ENCODE measurements at regions not wholly inside any gene's neighbourhood (a gene's known extent, or its start where the extent isn't known, plus 50 kb on each side); places are given as distances from the start of the nearest gene placed in this dataset.

- H2BK12ac ChIP-seq (ENCODE audit: low read depth, low read length) = no peak overlapping the region
- H2BK20ac ChIP-seq (ENCODE audit: low read length) = no peak overlapping the region
- no peak overlapping the region for H4K8ac ChIP-seq (ENCODE audit: extremely low read depth, insufficient read depth, low read length)
- CTCF ChIA-PET (ENCODE audit: partially characterized antibody) = no interaction called here
- no peak overlapping the region for H2BK5ac ChIP-seq (ENCODE audit: low read depth, low read length)
- no peaks in the 10 kb centered on the region for H3K23me2 ChIP-seq (ENCODE audit: low read depth, low read length)
- H3K27me3 ChIP-seq (replicated peaks in 1 of 4; ENCODE audit: control insufficient read depth in 3 of 4, extremely low read depth in 1 of 4, insufficient read depth in 3 of 4, low read length in 3 of 4) = no peaks in the 10 kb centered on the region
- no peak overlapping the region for H3K27ac ChIP-seq (ENCODE audit: low read depth, low read length)
- H3K79me2 ChIP-seq (ENCODE audit: control insufficient read depth in 1 of 2, insufficient read depth in 2 of 2, low read length in 2 of 2) = no peaks in the 10 kb centered on the region
- DNase-seq (ENCODE audit: low read depth in 1 of 2, low spot score in 2 of 2) (no peak), FAIRE-seq (no peak)
- H4K5ac ChIP-seq (ENCODE audit: insufficient read length, low read depth, low read length) = no peak overlapping the region
- no peaks in the 10 kb centered on the region for H3K79me1 ChIP-seq (ENCODE audit: low read depth, low read length)
- H2AFZ ChIP-seq (ENCODE audit: low read length) = peak overlapping the region; percentile 40; the same call in 1 of the 2 replicates
- 89% methylated on average over 1 of the region's 1 CpG; no CpG with 5 or more reads in 1 of the 2 experiments for WGBS, 2 experiments (ENCODE audit: extremely low coverage in 1 of 2, insufficient coverage in 1 of 2, insufficient read length in 1 of 2, insufficient replicate concordance in 2 of 2, low coverage in 1 of 2, low lambda C conversion rate in 2 of 2, missing lambda C conversion rate in 1 of 2)
- H3K36me3 ChIP-seq (ENCODE audit: control insufficient read depth in 2 of 4, insufficient read depth in 4 of 4, low read length in 3 of 4) = no peaks in the 10 kb centered on the region
- H4K20me1 ChIP-seq (replicated peaks in 1 of 2; ENCODE audit: control insufficient read depth in 1 of 2, insufficient read depth in 2 of 2, low read length in 2 of 2) = no peaks in the 10 kb centered on the region
- no peak overlapping the region for H3K9ac ChIP-seq (replicated peaks in 1 of 4; ENCODE audit: extremely low read depth in 1 of 4, low read depth in 3 of 4, low read length in 3 of 4)
- no peak overlapping the region for H3K4me2 ChIP-seq (ENCODE audit: insufficient read depth in 1 of 2, low read depth in 2 of 2, low read length in 2 of 2)
- no peak overlapping the region for H2BK15ac ChIP-seq (ENCODE audit: low read length)
- H3K9me3 ChIP-seq (ENCODE audit: insufficient read depth in 2 of 2, low read depth in 1 of 2, low read length in 1 of 2) = no peaks in the 10 kb centered on the region
- TF ChIP-seq RFX5 (IDR thresholded peaks at IDR 0.05; ENCODE audit: borderline replicate concordance, low read depth, low read length) (no peak), FOSL1 (IDR thresholded peaks at IDR 0.05; ENCODE audit: insufficient read depth, low read depth, low read length) (no peak), GTF2F1 (IDR thresholded peaks at IDR 0.05; ENCODE audit: borderline replicate concordance, low read depth, low read length) (no peak), EZH2 (IDR thresholded peaks at IDR 0.05; ENCODE audit: low read depth, low read length, severe bottlenecking) (no peak), BCL11A (IDR thresholded peaks at IDR 0.05; ENCODE audit: low read depth in 2 of 2, low read length in 2 of 2) (no peak), BACH1 (IDR thresholded peaks at IDR 0.05; ENCODE audit: low read length) (no peak), POLR2A (IDR thresholded peaks at IDR 0.05; ENCODE audit: control extremely low read depth in 1 of 2, low read depth in 2 of 2, low read length in 2 of 2) (no peak), CHD2 (IDR thresholded peaks at IDR 0.05; ENCODE audit: low read length) (no peak), HDAC6 (IDR thresholded peaks at IDR 0.05; ENCODE audit: low read depth, low read length) (no peak), BRCA1 (IDR thresholded peaks at IDR 0.05; ENCODE audit: low read depth, low read length) (no peak), PHF8 (conservative IDR thresholded peaks at IDR 0.05; ENCODE audit: low read depth, low read length) (no peak), EP300 (IDR thresholded peaks at IDR 0.05; ENCODE audit: borderline replicate concordance in 1 of 2, low read depth in 2 of 2, low read length in 2 of 2) (no peak)
- TF ChIP-seq, protein P1, sequence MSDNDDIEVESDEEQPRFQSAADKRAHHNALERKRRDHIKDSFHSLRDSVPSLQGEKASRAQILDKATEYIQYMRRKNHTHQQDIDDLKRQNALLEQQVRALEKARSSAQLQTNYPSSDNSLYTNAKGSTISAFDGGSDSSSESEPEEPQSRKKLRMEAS (IDR thresholded peaks at IDR 0.05) = no peak
- no peak overlapping the region for H2BK120ac ChIP-seq (replicated peaks; ENCODE audit: low read depth, low read length)
- no peak overlapping the region for H3K14ac ChIP-seq (ENCODE audit: insufficient read length)
- no peak overlapping the region for H4K91ac ChIP-seq (replicated peaks; ENCODE audit: insufficient read length, low read length)
- no peak overlapping the region for H2AK5ac ChIP-seq (ENCODE audit: low read depth, low read length)
- H3K4ac ChIP-seq (replicated peaks; ENCODE audit: insufficient read length, low read depth, low read length) = no peak overlapping the region
- peaks cover 0 to 4% (median 1%) of the 10 kb centered on the region in 4 experiments; a peak in 4 of 7 replicates for H3K4me1 ChIP-seq (replicated peaks in 1 of 4; ENCODE audit: control insufficient read depth in 3 of 4, insufficient read depth in 4 of 4, low read length in 3 of 4)
- H3K4me3 ChIP-seq (ENCODE audit: extremely low read depth in 1 of 4, insufficient read depth in 2 of 4, low read depth in 3 of 4, low read length in 4 of 4) = no peak overlapping the region
- no peak overlapping the region for H3K56ac ChIP-seq (replicated peaks; ENCODE audit: insufficient read length, low read depth, low read length)
- no peak overlapping the region for H3K23ac ChIP-seq (ENCODE audit: insufficient read length)
- H3K18ac ChIP-seq (ENCODE audit: extremely low read depth, low read length) = no peak overlapping the region
- POLR2A ChIA-PET (ENCODE audit: partially characterized antibody) = no interaction called here
Observed at GRCh38 chr3:40681658-40682055, 156.9 kb downstream of the ZNF621 start.
